ENCODE measurements at regions not wholly inside any gene's neighbourhood (a gene's known extent, or its start where the extent isn't known, plus 50 kb on each side); places are given as distances from the start of the nearest gene placed in this dataset.

DNA sequence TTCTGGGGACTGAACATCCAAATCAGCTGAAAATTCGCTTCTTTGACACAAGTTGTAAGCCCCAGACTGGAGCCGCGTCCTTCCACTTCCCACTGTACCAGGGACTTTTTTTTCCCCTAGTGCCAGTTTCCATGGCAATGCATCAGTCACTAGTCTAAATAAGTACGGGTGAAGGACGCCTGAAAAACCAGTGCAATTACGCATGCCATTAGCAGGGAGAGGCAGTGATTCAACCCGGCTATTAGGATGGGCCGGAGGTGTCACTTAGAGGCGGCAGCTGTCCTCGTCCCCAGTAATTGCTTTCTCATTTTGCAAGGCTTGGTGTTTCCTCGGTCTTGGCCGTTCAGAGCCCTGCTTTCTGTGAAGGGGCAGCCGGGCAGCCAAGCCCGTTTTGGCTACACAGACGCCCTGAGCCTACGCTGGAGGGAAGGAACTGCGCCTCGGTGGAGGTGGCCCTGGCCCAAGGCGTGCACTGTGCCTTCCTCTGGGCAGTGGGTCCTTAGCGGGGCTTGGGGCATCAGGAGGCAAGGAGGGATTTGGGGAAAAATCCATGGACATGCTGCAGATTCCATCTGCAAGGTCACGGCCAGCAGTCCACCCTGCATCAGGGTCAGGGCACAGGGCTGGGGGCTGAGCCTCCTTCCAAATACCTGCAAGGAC, 319.7 kb downstream of the CTTN start:
- TF ChIP-seq, protein P1, sequence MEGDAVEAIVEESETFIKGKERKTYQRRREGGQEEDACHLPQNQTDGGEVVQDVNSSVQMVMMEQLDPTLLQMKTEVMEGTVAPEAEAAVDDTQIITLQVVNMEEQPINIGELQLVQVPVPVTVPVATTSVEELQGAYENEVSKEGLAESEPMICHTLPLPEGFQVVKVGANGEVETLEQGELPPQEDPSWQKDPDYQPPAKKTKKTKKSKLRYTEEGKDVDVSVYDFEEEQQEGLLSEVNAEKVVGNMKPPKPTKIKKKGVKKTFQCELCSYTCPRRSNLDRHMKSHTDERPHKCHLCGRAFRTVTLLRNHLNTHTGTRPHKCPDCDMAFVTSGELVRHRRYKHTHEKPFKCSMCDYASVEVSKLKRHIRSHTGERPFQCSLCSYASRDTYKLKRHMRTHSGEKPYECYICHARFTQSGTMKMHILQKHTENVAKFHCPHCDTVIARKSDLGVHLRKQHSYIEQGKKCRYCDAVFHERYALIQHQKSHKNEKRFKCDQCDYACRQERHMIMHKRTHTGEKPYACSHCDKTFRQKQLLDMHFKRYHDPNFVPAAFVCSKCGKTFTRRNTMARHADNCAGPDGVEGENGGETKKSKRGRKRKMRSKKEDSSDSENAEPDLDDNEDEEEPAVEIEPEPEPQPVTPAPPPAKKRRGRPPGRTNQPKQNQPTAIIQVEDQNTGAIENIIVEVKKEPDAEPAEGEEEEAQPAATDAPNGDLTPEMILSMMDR (IDR thresholded peaks at IDR 0.05): no peak
- no peak for TF ChIP-seq POLR2A (IDR thresholded peaks at IDR 0.05)

Data from thyroid gland (tissue), 4 donors.